ENCODE measurements at regions not wholly inside any gene's neighbourhood (a gene's known extent, or its start where the extent isn't known, plus 50 kb on each side); places are given as distances from the start of the nearest gene placed in this dataset.

GRCh38 chr2:129609224-129609623, 370.2 kb upstream of the RAB6C start:
- DNase-seq (ENCODE audit: low read depth), result no peak

GRCh38 chr2:129610766-129611165, 368.7 kb upstream of the RAB6C start:
- no peak for DNase-seq (ENCODE audit: low read depth)

- no peak for DNase-seq (ENCODE audit: low read depth)
Measured at GRCh38 chr2:129611471-129611870, 368.0 kb upstream of the RAB6C start.

- no peak for DNase-seq (ENCODE audit: low read depth)
Measured at GRCh38 chr2:129619471-129619870, 360.0 kb upstream of the RAB6C start.

GRCh38 chr2:129620411-129620810, 359.1 kb upstream of the RAB6C start:
- no peak for DNase-seq (ENCODE audit: low read depth)

- DNase-seq (ENCODE audit: low read depth), result no peak
Measured at GRCh38 chr2:129623783-129624182, 355.7 kb upstream of the RAB6C start.

GRCh38 chr2:129627437-129627836, 352.0 kb upstream of the RAB6C start:
- DNase-seq (ENCODE audit: low read depth), result no peak

- DNase-seq (ENCODE audit: low read depth), result no peak
Measured at GRCh38 chr2:129636692-129637091, 342.8 kb upstream of the RAB6C start.

- no peak for DNase-seq (ENCODE audit: low read depth)
Measured at GRCh38 chr2:129641371-129641770, 338.1 kb upstream of the RAB6C start.

GRCh38 chr2:129642526-129643043, 336.9 kb upstream of the RAB6C start:
- no peak for DNase-seq (ENCODE audit: low read depth)

- DNase-seq (ENCODE audit: low read depth), result no peak
Measured at GRCh38 chr2:129645335-129645734, 334.1 kb upstream of the RAB6C start.

GRCh38 chr2:129646107-129646506, 333.4 kb upstream of the RAB6C start:
- DNase-seq (ENCODE audit: low read depth), result no peak

- DNase-seq (ENCODE audit: low read depth), result no peak
Measured at GRCh38 chr2:129653246-129653645, 326.2 kb upstream of the RAB6C start.

GRCh38 chr2:129654331-129654730, 325.1 kb upstream of the RAB6C start:
- DNase-seq (ENCODE audit: low read depth), result no peak

GRCh38 chr2:129656081-129656598, 323.3 kb upstream of the RAB6C start:
- no peak for DNase-seq (ENCODE audit: low read depth)

GRCh38 chr2:129658430-129658829, 321.0 kb upstream of the RAB6C start:
- DNase-seq (ENCODE audit: low read depth), result no peak

GRCh38 chr2:129661935-129662334, 317.5 kb upstream of the RAB6C start:
- DNase-seq (ENCODE audit: low read depth), result no peak

GRCh38 chr2:129667577-129667976, 311.9 kb upstream of the RAB6C start:
- no peak for DNase-seq (ENCODE audit: low read depth)

GRCh38 chr2:129672521-129672920, 306.9 kb upstream of the RAB6C start:
- DNase-seq (ENCODE audit: low read depth), result no peak

GRCh38 chr2:129673234-129673633, 306.2 kb upstream of the RAB6C start:
- no peak for DNase-seq (ENCODE audit: low read depth)

- no peak for DNase-seq (ENCODE audit: low read depth)
Measured at GRCh38 chr2:129673847-129674711, 305.4 kb upstream of the RAB6C start.

- no peak for DNase-seq (ENCODE audit: low read depth)
Measured at GRCh38 chr2:129678751-129679150, 300.7 kb upstream of the RAB6C start.

- no peak for DNase-seq (ENCODE audit: low read depth)
Measured at GRCh38 chr2:129681788-129682187, 297.7 kb upstream of the RAB6C start.
